ENCODE measurements at regions not wholly inside any gene's neighbourhood (a gene's known extent, or its start where the extent isn't known, plus 50 kb on each side); places are given as distances from the start of the nearest gene placed in this dataset.

DNA sequence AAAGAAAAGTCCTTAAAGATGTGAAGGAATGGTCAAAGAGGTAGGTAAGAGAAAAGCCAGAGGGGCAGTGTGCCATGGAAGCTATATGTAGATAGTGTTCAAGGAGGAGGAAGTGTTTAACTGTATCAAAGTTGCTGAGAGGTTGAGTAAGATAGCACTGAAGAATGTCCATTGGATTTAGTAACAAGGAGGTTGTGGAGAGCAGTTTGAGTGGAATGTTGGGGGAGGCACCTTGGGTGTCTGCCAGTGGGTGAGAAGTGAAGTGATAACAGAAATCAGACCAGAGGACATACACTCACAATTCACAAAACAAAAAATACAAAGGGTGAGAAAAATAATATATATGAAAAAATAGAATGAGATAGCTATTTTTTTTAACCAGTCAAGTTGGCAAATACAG is 121.3 kb upstream of the AMOT start:
- TF ChIP-seq CTCF (tag by site-specific recombination; IDR thresholded peaks at IDR 0.05) (no peak), SP3 (tag by site-specific recombination; IDR thresholded peaks at IDR 0.05) (no peak)

Measured in HEK293 (cell line).